ENCODE measurements at regions not wholly inside any gene's neighbourhood (a gene's known extent, or its start where the extent isn't known, plus 50 kb on each side); places are given as distances from the start of the nearest gene placed in this dataset.
"Not testable (repeated sequence)": the region's sequence is repeated elsewhere in the genome, so short reads cannot be mapped to it uniquely, and the experiment has no call there.

GRCh38 chr5:18219241-18219640, 585.0 kb downstream of the TAF11L14 start:
- no peak for DNase-seq (ENCODE audit: low read depth, low spot score)

GRCh38 chr5:18220631-18221030, 586.4 kb downstream of the TAF11L14 start:
- no peak for DNase-seq (ENCODE audit: low read depth, low spot score)

- no peak for DNase-seq (ENCODE audit: low read depth, low spot score)
Measured at GRCh38 chr5:18236386-18236785, 602.1 kb downstream of the TAF11L14 start.

GRCh38 chr5:18238321-18238720, 604.1 kb downstream of the TAF11L14 start:
- DNase-seq (ENCODE audit: low read depth, low spot score) = no peak

- DNase-seq (ENCODE audit: low read depth, low spot score) = no peak
Measured at GRCh38 chr5:18240971-18241370, 606.7 kb downstream of the TAF11L14 start.

GRCh38 chr5:18243846-18244245, 609.6 kb downstream of the TAF11L14 start:
- DNase-seq (ENCODE audit: low read depth, low spot score) = no peak

GRCh38 chr5:18244309-18244708, 610.0 kb downstream of the TAF11L14 start:
- no peak for DNase-seq (ENCODE audit: low read depth, low spot score)

GRCh38 chr5:18252559-18252958, 618.3 kb downstream of the TAF11L14 start:
- no peak for DNase-seq (ENCODE audit: low read depth, low spot score)

- DNase-seq (ENCODE audit: low read depth, low spot score) = no peak
Measured at GRCh38 chr5:18264126-18264882, 630.0 kb downstream of the TAF11L14 start.

GRCh38 chr5:18270635-18271338, 636.5 kb downstream of the TAF11L14 start:
- DNase-seq (ENCODE audit: low read depth, low spot score) = no peak

GRCh38 chr5:18276939-18277338, 642.7 kb downstream of the TAF11L14 start:
- no peak for DNase-seq (ENCODE audit: low read depth, low spot score)

GRCh38 chr5:18281947-18282581, 647.8 kb downstream of the TAF11L14 start:
- peak; percentile 35 for DNase-seq (ENCODE audit: low read depth, low spot score)

- DNase-seq (ENCODE audit: low read depth, low spot score) = no peak
Measured at GRCh38 chr5:18285257-18285656, 651.0 kb downstream of the TAF11L14 start.

GRCh38 chr5:18292146-18292545, 657.9 kb downstream of the TAF11L14 start:
- no peak for DNase-seq (ENCODE audit: low read depth, low spot score)

GRCh38 chr5:18295696-18296095, 661.4 kb downstream of the TAF11L14 start:
- not testable (repeated sequence) for DNase-seq (ENCODE audit: low read depth, low spot score)

GRCh38 chr5:18299166-18299565, 664.9 kb downstream of the TAF11L14 start:
- DNase-seq (ENCODE audit: low read depth, low spot score) = no peak

- DNase-seq (ENCODE audit: low read depth, low spot score) = peak; percentile 18
Measured at GRCh38 chr5:18305288-18305924, 671.1 kb downstream of the TAF11L14 start.

GRCh38 chr5:18311266-18311665, 677.0 kb downstream of the TAF11L14 start:
- no peak for DNase-seq (ENCODE audit: low read depth, low spot score)

GRCh38 chr5:18312016-18312415, 677.8 kb downstream of the TAF11L14 start:
- DNase-seq (ENCODE audit: low read depth, low spot score) = no peak

GRCh38 chr5:18314192-18314778, 680.0 kb downstream of the TAF11L14 start:
- DNase-seq (ENCODE audit: low read depth, low spot score) = peak; percentile 12

- no peak for DNase-seq (ENCODE audit: low read depth, low spot score)
Measured at GRCh38 chr5:18321262-18321942, 687.1 kb downstream of the TAF11L14 start.

Measured in smooth muscle cell of the brain vasculature (primary cell).